ENCODE measurements at regions not wholly inside any gene's neighbourhood (a gene's known extent, or its start where the extent isn't known, plus 50 kb on each side); places are given as distances from the start of the nearest gene placed in this dataset.

GRCh38 chr7:17583786-17584185 lies 285.3 kb downstream of the AHR start:
- TF ChIP-seq EZH2 (IDR thresholded peaks at IDR 0.05; ENCODE audit: borderline replicate concordance) (no peak), CTCF (IDR thresholded peaks at IDR 0.05; ENCODE audit: poor library complexity) (no peak), EZH2phosphoT487 (IDR thresholded peaks at IDR 0.05; ENCODE audit: low read depth, severe bottlenecking, unreplicated experiment) (no peak)
